Testis (tissue), 2 donors: ENCODE measurements at regions not wholly inside any gene's neighbourhood (a gene's known extent, or its start where the extent isn't known, plus 50 kb on each side); places are given as distances from the start of the nearest gene placed in this dataset.

Experiments
- CTCF ChIP-seq, 3 experiments: fragments of 450-650 bp in 2 of 3; fragments of 200-600 bp in 1 of 3; sonication (generic) in 1 of 3; IDR thresholded peaks; one replicate each; pipeline ENCODE4 v1.5.1; 2016 to 2019; ENCODE audit warnings: antibody characterized with exemption in 3 of 3, mild to moderate bottlenecking in 2 of 3, moderate library complexity in 1 of 3
- POLR2A ChIP-seq: fragments of 450-650 bp; IDR thresholded peaks from one replicate; pipeline ENCODE4 v1.6.1; 2017; ENCODE audit warnings: antibody characterized with exemption, mild to moderate bottlenecking, moderate library complexity

GRCh38 chr7:135822376-135822775 lies 73.8 kb upstream of the FAM180A start:
- TF ChIP-seq CTCF (IDR thresholded peaks at IDR 0.05), result no peak
- TF ChIP-seq POLR2A, result no peak
